ENCODE measurements at regions not wholly inside any gene's neighbourhood (a gene's known extent, or its start where the extent isn't known, plus 50 kb on each side); places are given as distances from the start of the nearest gene placed in this dataset.

GRCh38 chr2:236724200-236724599 is 154.6 kb downstream of the ACKR3 start:
- no peak for TF ChIP-seq YY1 (IDR thresholded peaks at IDR 0.05; ENCODE audit: low read depth)
- TF ChIP-seq TEAD4 (IDR thresholded peaks at IDR 0.05), result no peak
- no peak for TF ChIP-seq EGR1 (IDR thresholded peaks at IDR 0.05)
- no peak for TF ChIP-seq MAX (IDR thresholded peaks at IDR 0.05)
- no peak for TF ChIP-seq ZBTB7A (IDR thresholded peaks at IDR 0.05; ENCODE audit: low read depth)
- TF ChIP-seq, protein P1, sequence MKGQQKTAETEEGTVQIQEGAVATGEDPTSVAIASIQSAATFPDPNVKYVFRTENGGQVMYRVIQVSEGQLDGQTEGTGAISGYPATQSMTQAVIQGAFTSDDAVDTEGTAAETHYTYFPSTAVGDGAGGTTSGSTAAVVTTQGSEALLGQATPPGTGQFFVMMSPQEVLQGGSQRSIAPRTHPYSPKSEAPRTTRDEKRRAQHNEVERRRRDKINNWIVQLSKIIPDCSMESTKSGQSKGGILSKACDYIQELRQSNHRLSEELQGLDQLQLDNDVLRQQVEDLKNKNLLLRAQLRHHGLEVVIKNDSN (IDR thresholded peaks at IDR 0.05), result no peak
- no peak for TF ChIP-seq TCF12 (IDR thresholded peaks at IDR 0.05; ENCODE audit: low read depth)
- no peak for TF ChIP-seq CREB1 (IDR thresholded peaks at IDR 0.05; ENCODE audit: low read depth)
- TF ChIP-seq CEBPB (IDR thresholded peaks at IDR 0.05), result no peak
- TF ChIP-seq NFIC (IDR thresholded peaks at IDR 0.05), result no peak
- no peak for TF ChIP-seq TAF1 (IDR thresholded peaks at IDR 0.05; ENCODE audit: low read depth)
- no peak for TF ChIP-seq RAD21 (IDR thresholded peaks at IDR 0.05; ENCODE audit: low read depth)
- TF ChIP-seq, protein P2, sequence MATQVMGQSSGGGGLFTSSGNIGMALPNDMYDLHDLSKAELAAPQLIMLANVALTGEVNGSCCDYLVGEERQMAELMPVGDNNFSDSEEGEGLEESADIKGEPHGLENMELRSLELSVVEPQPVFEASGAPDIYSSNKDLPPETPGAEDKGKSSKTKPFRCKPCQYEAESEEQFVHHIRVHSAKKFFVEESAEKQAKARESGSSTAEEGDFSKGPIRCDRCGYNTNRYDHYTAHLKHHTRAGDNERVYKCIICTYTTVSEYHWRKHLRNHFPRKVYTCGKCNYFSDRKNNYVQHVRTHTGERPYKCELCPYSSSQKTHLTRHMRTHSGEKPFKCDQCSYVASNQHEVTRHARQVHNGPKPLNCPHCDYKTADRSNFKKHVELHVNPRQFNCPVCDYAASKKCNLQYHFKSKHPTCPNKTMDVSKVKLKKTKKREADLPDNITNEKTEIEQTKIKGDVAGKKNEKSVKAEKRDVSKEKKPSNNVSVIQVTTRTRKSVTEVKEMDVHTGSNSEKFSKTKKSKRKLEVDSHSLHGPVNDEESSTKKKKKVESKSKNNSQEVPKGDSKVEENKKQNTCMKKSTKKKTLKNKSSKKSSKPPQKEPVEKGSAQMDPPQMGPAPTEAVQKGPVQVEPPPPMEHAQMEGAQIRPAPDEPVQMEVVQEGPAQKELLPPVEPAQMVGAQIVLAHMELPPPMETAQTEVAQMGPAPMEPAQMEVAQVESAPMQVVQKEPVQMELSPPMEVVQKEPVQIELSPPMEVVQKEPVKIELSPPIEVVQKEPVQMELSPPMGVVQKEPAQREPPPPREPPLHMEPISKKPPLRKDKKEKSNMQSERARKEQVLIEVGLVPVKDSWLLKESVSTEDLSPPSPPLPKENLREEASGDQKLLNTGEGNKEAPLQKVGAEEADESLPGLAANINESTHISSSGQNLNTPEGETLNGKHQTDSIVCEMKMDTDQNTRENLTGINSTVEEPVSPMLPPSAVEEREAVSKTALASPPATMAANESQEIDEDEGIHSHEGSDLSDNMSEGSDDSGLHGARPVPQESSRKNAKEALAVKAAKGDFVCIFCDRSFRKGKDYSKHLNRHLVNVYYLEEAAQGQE (IDR thresholded peaks at IDR 0.05; ENCODE audit: low read depth), result no peak
- TF ChIP-seq EP300 (IDR thresholded peaks at IDR 0.05; ENCODE audit: borderline replicate concordance), result no peak
- TF ChIP-seq FOXM1 (IDR thresholded peaks at IDR 0.05; ENCODE audit: borderline replicate concordance, low read depth), result no peak

DNA sequence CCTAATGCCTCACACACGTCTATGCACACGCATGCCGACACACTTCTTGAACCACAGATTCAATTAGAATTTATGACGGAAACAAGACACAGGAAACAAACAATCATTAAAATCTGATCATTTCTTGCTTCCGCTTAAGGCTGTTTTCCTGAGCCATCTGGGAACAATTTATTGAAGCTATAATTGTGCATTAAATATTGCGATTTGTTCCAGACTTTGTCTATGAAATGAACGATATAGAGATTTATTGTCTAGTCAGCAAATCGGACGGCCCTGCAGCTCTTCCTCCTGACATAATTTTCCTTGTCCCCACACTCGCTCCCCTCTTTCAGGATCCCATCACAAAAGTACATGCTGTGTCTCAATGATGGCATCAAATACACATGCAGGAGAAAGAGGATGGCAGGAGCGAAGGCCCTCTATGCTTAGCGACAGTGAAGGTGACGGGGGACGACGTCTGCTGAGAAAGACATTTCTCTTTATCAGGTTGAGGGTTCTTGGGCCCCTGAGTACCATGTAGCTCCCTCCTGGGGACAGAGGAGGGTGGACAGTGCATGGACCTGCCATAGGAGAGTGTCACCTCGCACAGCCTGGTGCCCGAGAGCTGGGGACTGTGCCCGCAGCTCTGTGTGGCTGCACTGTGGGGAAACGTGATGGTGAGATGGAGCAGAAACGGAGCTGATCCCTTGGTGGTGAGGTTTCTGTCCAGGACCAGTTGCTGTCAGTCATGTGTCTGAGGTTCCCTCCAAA is 157.3 kb downstream of the ACKR3 start:
- TF ChIP-seq TEAD4 (IDR thresholded peaks at IDR 0.05) (no peak), RAD21 (IDR thresholded peaks at IDR 0.05; ENCODE audit: low read depth) (no peak), EGR1 (IDR thresholded peaks at IDR 0.05) (no peak), FOXM1 (IDR thresholded peaks at IDR 0.05; ENCODE audit: borderline replicate concordance, low read depth) (no peak), TAF1 (IDR thresholded peaks at IDR 0.05; ENCODE audit: low read depth) (no peak)

GRCh38 chr2:236728916-236729670 is 159.5 kb downstream of the ACKR3 start:
- TF ChIP-seq YY1 (IDR thresholded peaks at IDR 0.05; ENCODE audit: low read depth) (no peak), TCF12 (IDR thresholded peaks at IDR 0.05; ENCODE audit: low read depth) (no peak), NFIC (IDR thresholded peaks at IDR 0.05) (no peak), EP300 (IDR thresholded peaks at IDR 0.05; ENCODE audit: borderline replicate concordance) (no peak), FOXM1 (IDR thresholded peaks at IDR 0.05; ENCODE audit: borderline replicate concordance, low read depth) (no peak)
- TF ChIP-seq, protein P2 (IDR thresholded peaks at IDR 0.05; ENCODE audit: low read depth), result no peak

GRCh38 chr2:236730393-236730792 is 160.8 kb downstream of the ACKR3 start:
- no peak for TF ChIP-seq EP300 (IDR thresholded peaks at IDR 0.05; ENCODE audit: borderline replicate concordance)
- no peak for TF ChIP-seq RAD21 (IDR thresholded peaks at IDR 0.05; ENCODE audit: low read depth)
- TF ChIP-seq CREB1 (IDR thresholded peaks at IDR 0.05; ENCODE audit: low read depth), result no peak
- TF ChIP-seq, protein P1 (IDR thresholded peaks at IDR 0.05), result no peak
- no peak for TF ChIP-seq YY1 (IDR thresholded peaks at IDR 0.05; ENCODE audit: low read depth)

GRCh38 chr2:236731767-236732580 is 162.3 kb downstream of the ACKR3 start:
- no peak for TF ChIP-seq EP300 (IDR thresholded peaks at IDR 0.05; ENCODE audit: borderline replicate concordance)
- TF ChIP-seq FOXM1 (IDR thresholded peaks at IDR 0.05; ENCODE audit: borderline replicate concordance, low read depth), result no peak
- TF ChIP-seq, protein P1 (IDR thresholded peaks at IDR 0.05), result no peak
- TF ChIP-seq, protein P2 (IDR thresholded peaks at IDR 0.05; ENCODE audit: low read depth), result no peak
- TF ChIP-seq ZBTB7A (IDR thresholded peaks at IDR 0.05; ENCODE audit: low read depth), result no peak
- no peak for TF ChIP-seq RAD21 (IDR thresholded peaks at IDR 0.05; ENCODE audit: low read depth)
- TF ChIP-seq CREB1 (IDR thresholded peaks at IDR 0.05; ENCODE audit: low read depth), result no peak
- TF ChIP-seq TCF12 (IDR thresholded peaks at IDR 0.05; ENCODE audit: low read depth), result no peak
- no peak for TF ChIP-seq EGR1 (IDR thresholded peaks at IDR 0.05)
- no peak for TF ChIP-seq YY1 (IDR thresholded peaks at IDR 0.05; ENCODE audit: low read depth)
- TF ChIP-seq CEBPB (IDR thresholded peaks at IDR 0.05), result no peak
- TF ChIP-seq TAF1 (IDR thresholded peaks at IDR 0.05; ENCODE audit: low read depth), result no peak
- TF ChIP-seq NFIC (IDR thresholded peaks at IDR 0.05), result no peak
- no peak for TF ChIP-seq TEAD4 (IDR thresholded peaks at IDR 0.05)
- no peak for TF ChIP-seq MAX (IDR thresholded peaks at IDR 0.05)

All from Ishikawa (cell line).